Natural killer cell (primary cell): ENCODE measurements at regions not wholly inside any gene's neighbourhood (a gene's known extent, or its start where the extent isn't known, plus 50 kb on each side); places are given as distances from the start of the nearest gene placed in this dataset.

Experiments used
- ATAC-seq, 3 donors: fragments of 150-1000 bp in 2 of 3; fragments of 200-7000 bp in 1 of 3; cut with Tn5 transposase; 1 replicate in 1 of 3; 2 replicates in 2 of 3; pipeline ENCODE4 v1.10.0; 2021; ENCODE audit warnings: mild to moderate bottlenecking in 2 of 3, moderate library complexity in 2 of 3
- DNase-seq, 2 donors: peaks; one replicate each; pipeline versions ENCODE4 v3.0.0 to v3.0.0-alpha.2; 2013 to 2021; ENCODE audit warnings: mixed read lengths in 1 of 2
- H3K27ac ChIP-seq: one replicate; pipeline ENCODE4 v1.5.1; 2013; ENCODE audit warnings: mild to moderate bottlenecking, low read length
- H3K27me3 ChIP-seq: one replicate; pipeline ENCODE4 v1.6.1; 2013; ENCODE audit warnings: low read length; ENCODE audit not compliant: control insufficient read depth, insufficient read depth
- H3K36me3 ChIP-seq: one replicate; pipeline ENCODE4 v1.6.1; 2013; ENCODE audit warnings: low read length; ENCODE audit not compliant: control insufficient read depth, insufficient read depth
- H3K4me1 ChIP-seq: one replicate; pipeline ENCODE4 v1.6.1; 2013; ENCODE audit warnings: low read length; ENCODE audit not compliant: control insufficient read depth, insufficient read depth
- H3K4me3 ChIP-seq: one replicate; pipeline ENCODE4 v1.5.1; 2013; ENCODE audit warnings: low read length
- H3K9me3 ChIP-seq: one replicate; pipeline ENCODE4 v1.6.1; 2013; ENCODE audit warnings: low read length; ENCODE audit not compliant: control insufficient read depth, insufficient read depth
- H3K27ac Mint-ChIP-seq, 2 donors: one replicate each; pipeline ENCODE4 v1.8.0; 2022; ENCODE audit warnings: mild to moderate bottlenecking in 2 of 2, mixed read lengths in 2 of 2, moderate library complexity in 1 of 2
- H3K27me3 Mint-ChIP-seq, 2 donors: one replicate each; pipeline ENCODE4 v1.8.0; 2022; ENCODE audit warnings: low read depth in 2 of 2, mixed read lengths in 2 of 2
- H3K36me3 Mint-ChIP-seq: one replicate; pipeline ENCODE4 v1.8.0; 2022; ENCODE audit warnings: mixed read lengths
- H3K4me1 Mint-ChIP-seq, 2 donors: one replicate each; pipeline ENCODE4 v1.8.0; 2022; ENCODE audit warnings: mixed read lengths in 2 of 2
- H3K4me3 Mint-ChIP-seq: one replicate; pipeline ENCODE4 v1.8.0; 2022; ENCODE audit warnings: mild to moderate bottlenecking, moderate library complexity, mixed read lengths
- H3K9me3 Mint-ChIP-seq, 2 donors: one replicate each; pipeline ENCODE4 v1.8.0; 2022; ENCODE audit warnings: mixed read lengths in 2 of 2
- WGBS: methylation state at CpG from one replicate; pipeline ENCODE4 v1.1.7; 2013; ENCODE audit warnings: missing lambda C conversion rate; ENCODE audit not compliant: insufficient coverage; 5-methylcytosine and 5-hydroxymethylcytosine counted together
- intact Hi-C: fragments of 100-400 bp; cut with micrococcal nuclease; formaldehyde crosslinking; loops from one replicate; pipeline ENCODE4 v1.14.2; 2022
- TF ChIP-seq, protein P1 (sequence below): fragments of 200-600 bp; IDR thresholded peaks from one replicate; pipeline ENCODE4 v1.8.0; 2022; ENCODE audit warnings: antibody characterized with exemption

DNA sequence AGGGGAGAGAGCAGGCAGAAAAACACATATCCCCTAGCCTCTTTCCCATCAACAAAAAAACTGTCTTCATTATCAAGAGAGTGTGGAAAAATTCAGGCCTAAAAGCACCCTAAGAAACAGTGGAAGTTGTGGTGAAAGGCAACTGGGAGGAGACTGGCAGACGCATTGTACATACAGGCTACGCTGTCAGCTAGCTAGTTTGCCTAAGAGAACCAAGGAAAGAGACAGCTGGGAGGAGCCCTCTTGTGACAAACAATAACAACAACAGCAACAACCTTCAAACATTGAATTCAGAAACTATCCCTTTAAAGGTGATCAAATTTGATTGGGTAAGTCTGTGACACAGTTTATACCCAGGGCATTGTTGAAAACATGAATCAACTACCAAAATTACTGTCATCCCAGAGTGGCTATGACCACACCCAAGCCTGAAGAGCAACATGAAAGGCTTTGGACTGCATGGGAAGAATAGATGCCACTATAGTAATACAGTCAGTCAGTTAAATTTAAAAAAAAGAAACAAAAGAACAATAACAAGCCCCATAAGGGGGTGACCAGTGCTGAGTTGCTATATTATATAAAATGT is 88.9 kb upstream of the CRIM1 start:
- H3K9me3 ChIP-seq: peaks cover 3% of the 10 kb centered on the region
- no peaks in the 10 kb centered on the region for H3K36me3 ChIP-seq
- no peak overlapping the region for H3K4me3 Mint-ChIP-seq
- DNase-seq: no peak
- peak overlapping the region; percentile 17 to 27 for H3K27ac Mint-ChIP-seq
- H3K36me3 Mint-ChIP-seq: peaks cover 16% of the 10 kb centered on the region
- H3K4me3 ChIP-seq: no peak overlapping the region
- ATAC-seq: peak in 1 of 3 donors; percentile 39
- H3K27me3 ChIP-seq: no peaks in the 10 kb centered on the region
- no peaks in the 10 kb centered on the region for H3K27me3 Mint-ChIP-seq
- WGBS: 41% methylated on average over 2 of the region's 2 CpGs
- intact Hi-C loops: no loop called here
- TF ChIP-seq, protein P1, sequence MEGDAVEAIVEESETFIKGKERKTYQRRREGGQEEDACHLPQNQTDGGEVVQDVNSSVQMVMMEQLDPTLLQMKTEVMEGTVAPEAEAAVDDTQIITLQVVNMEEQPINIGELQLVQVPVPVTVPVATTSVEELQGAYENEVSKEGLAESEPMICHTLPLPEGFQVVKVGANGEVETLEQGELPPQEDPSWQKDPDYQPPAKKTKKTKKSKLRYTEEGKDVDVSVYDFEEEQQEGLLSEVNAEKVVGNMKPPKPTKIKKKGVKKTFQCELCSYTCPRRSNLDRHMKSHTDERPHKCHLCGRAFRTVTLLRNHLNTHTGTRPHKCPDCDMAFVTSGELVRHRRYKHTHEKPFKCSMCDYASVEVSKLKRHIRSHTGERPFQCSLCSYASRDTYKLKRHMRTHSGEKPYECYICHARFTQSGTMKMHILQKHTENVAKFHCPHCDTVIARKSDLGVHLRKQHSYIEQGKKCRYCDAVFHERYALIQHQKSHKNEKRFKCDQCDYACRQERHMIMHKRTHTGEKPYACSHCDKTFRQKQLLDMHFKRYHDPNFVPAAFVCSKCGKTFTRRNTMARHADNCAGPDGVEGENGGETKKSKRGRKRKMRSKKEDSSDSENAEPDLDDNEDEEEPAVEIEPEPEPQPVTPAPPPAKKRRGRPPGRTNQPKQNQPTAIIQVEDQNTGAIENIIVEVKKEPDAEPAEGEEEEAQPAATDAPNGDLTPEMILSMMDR: no peak
- peaks cover 23 to 24% of the 10 kb centered on the region in 2 donors for H3K4me1 Mint-ChIP-seq
- H3K4me1 ChIP-seq: no peaks in the 10 kb centered on the region
- H3K9me3 Mint-ChIP-seq: peaks cover 0 to 8% of the 10 kb centered on the region in 2 donors
- no peak overlapping the region for H3K27ac ChIP-seq

DNA sequence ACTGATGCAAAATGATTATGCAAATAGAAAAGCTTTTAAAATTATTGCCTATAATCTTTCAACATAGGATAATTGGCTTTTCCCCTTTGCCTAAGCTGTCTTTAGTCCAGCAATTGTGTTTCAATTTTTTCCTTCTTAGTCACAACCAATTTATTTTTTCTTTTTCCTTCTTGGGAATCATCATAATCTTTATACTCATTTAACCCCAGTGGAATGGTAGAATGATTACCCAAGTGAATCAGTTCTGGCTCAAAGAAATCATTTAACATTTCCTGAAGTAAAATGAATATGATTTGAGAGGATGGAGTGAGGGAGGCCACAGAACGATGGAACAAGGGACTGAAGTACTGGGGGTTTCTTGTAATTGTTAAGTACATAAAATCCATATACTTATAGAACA is 93.0 kb upstream of the CRIM1 start:
- Histone ChIP-seq H3K36me3 (no peaks in the 10 kb centered on the region), H3K9me3 (peaks cover 3% of the 10 kb centered on the region), H3K4me3 (no peak overlapping the region), H3K27me3 (no peaks in the 10 kb centered on the region), H3K27ac (no peak overlapping the region), H3K4me1 (no peaks in the 10 kb centered on the region)
- no peak overlapping the region for H3K4me3 Mint-ChIP-seq
- no peak for DNase-seq
- whole genome bisulfite sequencing: no CpG with 5 or more reads among the region's 1 CpG
- H3K27me3 Mint-ChIP-seq: no peaks in the 10 kb centered on the region
- peaks cover 14% of the 10 kb centered on the region for H3K36me3 Mint-ChIP-seq
- no peak overlapping the region for H3K27ac Mint-ChIP-seq
- intact Hi-C loops: no loop called here
- H3K4me1 Mint-ChIP-seq: peaks cover 17 to 18% of the 10 kb centered on the region in 2 donors
- ATAC-seq: no peak
- H3K9me3 Mint-ChIP-seq: peaks cover 3 to 8% of the 10 kb centered on the region in 2 donors
- TF ChIP-seq, protein P1: no peak

DNA sequence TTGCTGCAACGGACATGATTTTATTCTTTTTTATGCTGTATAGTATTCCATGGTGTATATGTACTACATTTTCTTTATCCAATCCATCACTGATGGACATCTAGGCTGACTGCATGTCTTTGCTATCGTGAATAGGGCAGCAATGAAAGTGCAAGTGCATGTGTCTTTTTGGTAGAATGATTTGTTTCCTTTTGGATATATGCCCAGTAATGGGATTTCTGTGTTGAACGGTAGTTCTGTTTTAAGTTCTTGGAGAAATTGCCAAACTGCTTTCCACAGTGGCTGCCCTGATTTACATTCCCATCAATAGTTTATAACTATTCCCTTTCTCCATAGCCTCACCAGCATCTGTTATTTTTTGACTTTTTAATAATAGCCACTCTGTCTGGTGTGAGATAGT is 99.7 kb upstream of the CRIM1 start:
- Mint-ChIP-seq H3K27ac (no peak overlapping the region), H3K27me3 (no peaks in the 10 kb centered on the region), H3K4me1 (no peaks in the 10 kb centered on the region), H3K36me3 (no peaks in the 10 kb centered on the region), H3K9me3 (peaks cover 0 to 3% of the 10 kb centered on the region in 2 donors), H3K4me3 (no peak overlapping the region)
- DNase-seq: no peak
- TF ChIP-seq, protein P1: no peak
- intact Hi-C loops: no loop called here
- no peaks in the 10 kb centered on the region for H3K27me3 ChIP-seq
- no peak for ATAC-seq
- H3K4me3 ChIP-seq: no peak overlapping the region
- WGBS: 75% methylated on average over 1 of the region's 3 CpGs
- no peaks in the 10 kb centered on the region for H3K36me3 ChIP-seq
- no peak overlapping the region for H3K27ac ChIP-seq
- H3K4me1 ChIP-seq: no peaks in the 10 kb centered on the region
- H3K9me3 ChIP-seq: no peaks in the 10 kb centered on the region

DNA sequence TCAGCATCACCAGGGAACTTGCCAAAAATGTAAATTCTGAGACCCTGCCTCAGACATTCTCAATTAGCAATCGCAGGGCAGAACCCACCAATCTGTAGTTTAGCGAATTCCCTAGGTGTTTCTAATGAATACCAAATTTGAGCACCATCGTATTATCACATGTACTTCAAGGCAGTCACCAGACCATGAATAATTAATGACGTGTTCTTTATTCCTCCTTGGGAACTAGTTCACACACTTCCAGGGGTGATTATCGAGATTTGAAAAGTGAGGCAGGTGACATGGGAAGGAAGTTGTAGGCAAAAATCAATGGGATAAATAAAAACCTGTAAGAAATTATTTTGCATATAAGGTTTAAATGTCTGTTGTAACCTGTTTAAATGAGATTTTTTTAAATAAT is 102.5 kb upstream of the CRIM1 start:
- ATAC-seq (no peak), DNase-seq (no peak)
- no peaks in the 10 kb centered on the region for H3K27me3 Mint-ChIP-seq
- over 99% methylated on average over 5 of the region's 5 CpGs for WGBS
- H3K4me1 ChIP-seq: peaks cover 4% of the 10 kb centered on the region
- no peak overlapping the region for H3K27ac ChIP-seq
- no peaks in the 10 kb centered on the region for H3K36me3 ChIP-seq
- no peaks in the 10 kb centered on the region for H3K36me3 Mint-ChIP-seq
- H3K4me3 Mint-ChIP-seq: no peak overlapping the region
- H3K27ac Mint-ChIP-seq: no peak overlapping the region
- intact Hi-C loops: no loop called here
- H3K4me3 ChIP-seq: no peak overlapping the region
- TF ChIP-seq, protein P1: no peak
- no peaks in the 10 kb centered on the region for H3K27me3 ChIP-seq
- H3K9me3 ChIP-seq: no peaks in the 10 kb centered on the region
- H3K4me1 Mint-ChIP-seq: peaks cover 12 to 14% of the 10 kb centered on the region in 2 donors
- peaks cover 0 to 2% of the 10 kb centered on the region in 2 donors for H3K9me3 Mint-ChIP-seq
